Tibial nerve (tissue), 3 donors: ENCODE measurements at regions not wholly inside any gene's neighbourhood (a gene's known extent, or its start where the extent isn't known, plus 50 kb on each side); places are given as distances from the start of the nearest gene placed in this dataset.

Source experiments
- CTCF ChIP-seq, 5 experiments: fragments of 200-600 bp in 3 of 5; fragments of 450-650 bp in 2 of 5; sonication (generic) in 3 of 5; IDR thresholded peaks; one replicate each; pipeline ENCODE4 v1.5.1; 2016 to 2019; ENCODE audit warnings: antibody characterized with exemption in 5 of 5, mild to moderate bottlenecking in 3 of 5, moderate library complexity in 2 of 5
- POLR2A ChIP-seq, 2 donors: fragments of 450-650 bp; IDR thresholded peaks; one replicate each; pipeline ENCODE4 v1.6.1; 2017; ENCODE audit warnings: antibody characterized with exemption in 2 of 2, mild to moderate bottlenecking in 2 of 2, moderate library complexity in 2 of 2

GRCh38 chr20:60137657-60138245 lies 179.5 kb downstream of the CDH26 start:
- TF ChIP-seq CTCF (IDR thresholded peaks at IDR 0.05) (peak in 3 of 5 experiments; percentile 24 to 37 (median 28)), POLR2A (IDR thresholded peaks at IDR 0.05) (no peak)
